Tibial artery (tissue), 4 donors: ENCODE measurements at regions not wholly inside any gene's neighbourhood (a gene's known extent, or its start where the extent isn't known, plus 50 kb on each side); places are given as distances from the start of the nearest gene placed in this dataset.
"Not testable (repeated sequence)": the region's sequence is repeated elsewhere in the genome, so short reads cannot be mapped to it uniquely, and the experiment has no call there.

ENCODE experiments used
- DNase-seq, 2 donors: peaks; one replicate each; pipeline ENCODE4 v3.0.0-alpha.2; 2019
- H3K27ac ChIP-seq, 2 donors: fragments of 200-600 bp; sonication (generic) in 1 of 2; 1 replicate in 1 of 2; 2 replicates in 1 of 2; pipeline ENCODE4 v1.5.1; 2018 to 2019; ENCODE audit warnings: mild to moderate bottlenecking in 1 of 2
- H3K27me3 ChIP-seq, 2 donors: fragments of 200-600 bp; sonication (generic) in 1 of 2; one replicate each; pipeline versions ENCODE4 v1.5.1 to v1.6.0; 2016 to 2019
- H3K36me3 ChIP-seq, 3 donors: fragments of 200-600 bp; sonication (generic) in 2 of 3; one replicate each; pipeline ENCODE4 v1.5.1; 2016 to 2019; ENCODE audit warnings: mild to moderate bottlenecking in 2 of 3
- H3K4me1 ChIP-seq, 4 donors: fragments of 200-600 bp; sonication (generic) in 2 of 4; 1 replicate in 3 of 4; 2 replicates in 1 of 4; pipeline ENCODE4 v1.5.1; 2016 to 2019
- H3K4me3 ChIP-seq, 2 donors: fragments of 200-600 bp; sonication (generic) in 1 of 2; 1 replicate in 1 of 2; 2 replicates in 1 of 2; pipeline ENCODE4 v1.5.1; 2018 to 2019; ENCODE audit warnings: mild to moderate bottlenecking in 2 of 2
- H3K9me3 ChIP-seq, 3 donors: fragments of 200-600 bp; sonication (generic) in 1 of 3; one replicate each; pipeline ENCODE4 v1.5.1; 2016 to 2019
- CTCF ChIP-seq, 2 experiments: fragments of 200-600 bp in 1 of 2; fragments of 450-650 bp in 1 of 2; IDR thresholded peaks; one replicate each; pipeline ENCODE4 v1.5.1; 2017 to 2019; ENCODE audit warnings: antibody characterized with exemption in 2 of 2, mild to moderate bottlenecking in 1 of 2, moderate library complexity in 1 of 2
- intact Hi-C: fragments of 100-400 bp; cut with DNase I; formaldehyde crosslinking; loops from one replicate; pipeline ENCODE4 v1.15.0; 2023; ENCODE audit warnings: low total_unique reads

GRCh38 chr1:121522061-121522759, 337.4 kb downstream of the SRGAP2C start:
- intact Hi-C loops = no loop called here
- peaks cover 0 to 20% of the 10 kb centered on the region in 2 donors for H3K27me3 ChIP-seq
- no peak for DNase-seq
- H3K4me3 ChIP-seq = no peak overlapping the region
- H3K9me3 ChIP-seq = no peaks in the 10 kb centered on the region
- no peak for TF ChIP-seq CTCF (IDR thresholded peaks at IDR 0.05)
- H3K4me1 ChIP-seq = peaks cover 0 to 9% (median 8%) of the 10 kb centered on the region in 4 donors
- no peak overlapping the region for H3K27ac ChIP-seq
- no peaks in the 10 kb centered on the region for H3K36me3 ChIP-seq

- H3K27ac ChIP-seq, intact Hi-C loops, H3K36me3 ChIP-seq, H3K4me3 ChIP-seq, DNase-seq, H3K9me3 ChIP-seq, H3K4me1 ChIP-seq: not testable (repeated sequence)
- peaks cover 0 to 17% of the 10 kb centered on the region in 2 donors for H3K27me3 ChIP-seq
Measured at GRCh38 chr1:121523112-121523511, 338.3 kb downstream of the SRGAP2C start.

- Histone ChIP-seq H3K4me3 (no peak overlapping the region), H3K36me3 (no peaks in the 10 kb centered on the region), H3K9me3 (no peaks in the 10 kb centered on the region), H3K27ac (no peak overlapping the region), H3K4me1 (no peaks in the 10 kb centered on the region), H3K27me3 (no peaks in the 10 kb centered on the region)
- TF ChIP-seq CTCF (IDR thresholded peaks at IDR 0.05) = no peak
- DNase-seq = no peak
- intact Hi-C loops = no loop called here
Measured at GRCh38 chr1:121525355-121525754, 340.6 kb downstream of the SRGAP2C start.

GRCh38 chr1:121528958-121529357, 344.2 kb downstream of the SRGAP2C start:
- intact Hi-C loops, H3K27ac ChIP-seq, DNase-seq: not testable (repeated sequence)

GRCh38 chr1:121530026-121530425, 345.3 kb downstream of the SRGAP2C start:
- intact Hi-C loops, H3K9me3 ChIP-seq, H3K27me3 ChIP-seq, H3K4me3 ChIP-seq, H3K27ac ChIP-seq, H3K36me3 ChIP-seq, DNase-seq, H3K4me1 ChIP-seq: not testable (repeated sequence)

More at GRCh38 chr1:121528958-121529357, 344.2 kb downstream of the SRGAP2C start:
- not testable (repeated sequence) for H3K27me3 ChIP-seq, H3K9me3 ChIP-seq, H3K36me3 ChIP-seq, H3K4me3 ChIP-seq, H3K4me1 ChIP-seq

- H3K4me3 ChIP-seq, H3K4me1 ChIP-seq, intact Hi-C loops, H3K27ac ChIP-seq, H3K27me3 ChIP-seq, H3K36me3 ChIP-seq, H3K9me3 ChIP-seq, DNase-seq: not testable (repeated sequence)
Measured at GRCh38 chr1:121531747-121532146, 347.0 kb downstream of the SRGAP2C start.

GRCh38 chr1:121538148-121538547, 353.4 kb downstream of the SRGAP2C start:
- H3K4me1 ChIP-seq, H3K27me3 ChIP-seq, intact Hi-C loops, H3K27ac ChIP-seq, DNase-seq, H3K4me3 ChIP-seq, H3K36me3 ChIP-seq, H3K9me3 ChIP-seq: not testable (repeated sequence)

- Histone ChIP-seq H3K4me3 (no peak overlapping the region), H3K9me3 (no peaks in the 10 kb centered on the region), H3K27me3 (no peaks in the 10 kb centered on the region), H3K27ac (no peak overlapping the region), H3K4me1 (no peaks in the 10 kb centered on the region), H3K36me3 (no peaks in the 10 kb centered on the region)
- TF ChIP-seq CTCF (IDR thresholded peaks at IDR 0.05) = no peak
- no peak for DNase-seq
- intact Hi-C loops = no loop called here
Measured at GRCh38 chr1:121538943-121539575, 354.3 kb downstream of the SRGAP2C start.

GRCh38 chr1:121543988-121544387, 359.2 kb downstream of the SRGAP2C start:
- H3K4me1 ChIP-seq, DNase-seq, H3K9me3 ChIP-seq, intact Hi-C loops, H3K27me3 ChIP-seq, H3K36me3 ChIP-seq, H3K4me3 ChIP-seq, H3K27ac ChIP-seq: not testable (repeated sequence)
